Activated naive CD4-positive, alpha-beta T cell treated with anti-CD3 and anti-CD28 coated beads for 36 hours (primary cell): ENCODE measurements at regions not wholly inside any gene's neighbourhood (a gene's known extent, or its start where the extent isn't known, plus 50 kb on each side); places are given as distances from the start of the nearest gene placed in this dataset.

Source experiments
- CTCF ChIA-PET: fragments of 350-600 bp; sonication (Branson Sonifier 250); formaldehyde crosslinking; loops from one replicate; lab custom pipeline; 2021; ENCODE audit warnings: antibody characterized with exemption; lab: Charles Lee
- DNase-seq: peaks from one replicate; pipeline ENCODE4 v3.0.0-alpha.2; 2020
- H3K27ac Mint-ChIP-seq: one replicate; pipeline ENCODE4 v1.8.0; 2021; ENCODE audit warnings: mild to moderate bottlenecking, mixed read lengths
- H3K27me3 Mint-ChIP-seq: one replicate; pipeline ENCODE4 v1.8.0; 2021; ENCODE audit warnings: low read depth, mixed read lengths
- H3K36me3 Mint-ChIP-seq: one replicate; pipeline ENCODE4 v1.8.0; 2021; ENCODE audit warnings: low read depth, mixed read lengths
- H3K4me1 Mint-ChIP-seq: one replicate; pipeline ENCODE4 v1.8.0; 2021; ENCODE audit warnings: low read depth, mixed read lengths
- H3K4me3 Mint-ChIP-seq: one replicate; pipeline ENCODE4 v1.8.0; 2021; ENCODE audit warnings: mild to moderate bottlenecking, moderate library complexity, mixed read lengths
- H3K9me3 Mint-ChIP-seq: one replicate; pipeline ENCODE4 v1.8.0; 2021; ENCODE audit warnings: mixed read lengths
- intact Hi-C: fragments of 100-400 bp; cut with micrococcal nuclease; formaldehyde crosslinking; loops from one replicate; pipeline ENCODE4 v1.15.1; 2023

DNA sequence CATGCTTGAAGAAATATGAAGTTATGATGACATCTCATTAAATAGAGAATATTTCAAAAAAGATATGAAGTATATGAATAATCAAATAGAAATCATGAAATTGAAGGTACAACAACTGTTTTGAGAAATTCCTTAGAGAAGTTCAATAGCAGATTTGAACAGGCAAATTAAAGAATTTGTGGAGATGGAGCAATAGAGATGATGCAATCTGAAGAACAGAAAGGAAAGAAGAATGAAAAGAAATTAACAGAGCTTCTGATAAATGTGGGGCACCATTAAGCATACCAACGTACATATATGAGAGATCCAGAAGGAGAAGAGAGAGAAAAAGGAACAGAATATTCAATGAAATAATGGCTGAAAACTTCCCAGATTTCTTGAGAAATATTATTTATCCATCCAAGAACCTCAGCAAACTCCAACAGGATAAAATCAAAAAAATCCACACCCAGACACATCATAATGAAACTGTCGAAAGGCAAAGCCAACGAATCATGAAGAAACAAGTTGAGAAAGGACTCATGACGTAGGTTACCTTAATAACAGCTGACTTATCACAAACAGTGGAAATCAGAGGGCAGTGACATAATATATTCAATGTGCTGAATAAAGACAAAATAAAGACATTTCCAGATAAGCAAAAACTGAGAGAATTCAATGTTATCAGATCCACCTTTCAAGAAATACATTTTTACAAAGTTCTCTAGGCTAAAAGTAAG lies 297.2 kb upstream of the TARS1 start:
- Mint-ChIP-seq H3K36me3 (no peaks in the 10 kb centered on the region), H3K27me3 (no peaks in the 10 kb centered on the region), H3K27ac (no peak overlapping the region), H3K9me3 (peaks cover 11% of the 10 kb centered on the region), H3K4me3 (no peak overlapping the region), H3K4me1 (no peaks in the 10 kb centered on the region)
- DNase-seq: no peak
- CTCF ChIA-PET: no interaction called here
- intact Hi-C loops: no loop called here

DNA sequence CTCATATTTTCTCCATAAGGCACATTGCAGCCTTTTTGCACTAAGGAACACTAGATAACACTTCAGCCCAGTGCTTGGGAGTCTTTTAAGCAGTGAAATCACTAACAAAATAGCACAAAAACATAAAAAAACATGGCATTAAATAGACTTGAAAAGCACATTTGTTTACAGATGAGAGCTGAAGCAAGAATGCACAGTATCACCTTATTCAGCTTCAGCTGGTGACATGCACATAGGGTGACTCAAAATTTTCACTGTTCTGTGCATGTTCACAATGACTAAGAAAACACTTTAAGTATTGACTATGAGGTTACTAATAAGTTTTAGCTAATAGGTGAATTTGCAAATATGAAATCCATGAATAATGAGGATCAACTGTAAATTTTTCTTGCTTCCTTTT lies 293.9 kb upstream of the TARS1 start:
- H3K4me3 Mint-ChIP-seq: no peak overlapping the region
- intact Hi-C loops: no loop called here
- H3K4me1 Mint-ChIP-seq: no peaks in the 10 kb centered on the region
- CTCF ChIA-PET: no interaction called here
- peaks cover 4% of the 10 kb centered on the region for H3K9me3 Mint-ChIP-seq
- no peak for DNase-seq
- no peaks in the 10 kb centered on the region for H3K36me3 Mint-ChIP-seq
- H3K27me3 Mint-ChIP-seq: no peaks in the 10 kb centered on the region
- H3K27ac Mint-ChIP-seq: no peak overlapping the region

- DNase-seq: no peak
- CTCF ChIA-PET: no interaction called here
- no peaks in the 10 kb centered on the region for H3K27me3 Mint-ChIP-seq
- H3K4me1 Mint-ChIP-seq: no peaks in the 10 kb centered on the region
- intact Hi-C loops: no loop called here
- H3K27ac Mint-ChIP-seq: no peak overlapping the region
- H3K4me3 Mint-ChIP-seq: no peak overlapping the region
- peaks cover 2% of the 10 kb centered on the region for H3K9me3 Mint-ChIP-seq
- no peaks in the 10 kb centered on the region for H3K36me3 Mint-ChIP-seq
Observed at GRCh38 chr5:33148076-33148513, 292.7 kb upstream of the TARS1 start.

GRCh38 chr5:33153372-33153771 lies 287.4 kb upstream of the TARS1 start:
- no peak for DNase-seq
- no peak overlapping the region for H3K4me3 Mint-ChIP-seq
- H3K27ac Mint-ChIP-seq: no peak overlapping the region
- intact Hi-C loops: no loop called here
- CTCF ChIA-PET: no interaction called here
- no peaks in the 10 kb centered on the region for H3K36me3 Mint-ChIP-seq
- H3K4me1 Mint-ChIP-seq: no peaks in the 10 kb centered on the region
- no peaks in the 10 kb centered on the region for H3K27me3 Mint-ChIP-seq
- peaks cover 2% of the 10 kb centered on the region for H3K9me3 Mint-ChIP-seq

DNA sequence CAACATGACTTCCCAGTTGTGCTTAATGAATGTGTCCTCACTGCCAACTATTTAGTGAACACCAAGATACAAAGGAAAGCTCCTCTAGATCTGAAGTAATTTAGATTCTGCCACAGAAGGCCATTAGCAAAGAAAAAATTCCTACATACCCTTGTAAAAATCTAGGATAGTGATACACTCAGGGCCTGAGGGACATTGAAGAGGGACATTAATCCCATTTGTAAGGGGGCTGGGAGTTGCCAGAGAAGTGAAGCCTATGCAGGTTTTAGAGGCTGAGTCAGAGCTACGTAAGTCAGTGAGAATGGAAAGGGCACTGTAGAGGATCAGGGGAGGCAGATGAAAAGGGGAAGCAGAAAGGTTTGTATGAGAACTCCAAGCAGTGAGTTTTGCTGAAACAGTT lies 286.9 kb upstream of the TARS1 start:
- Mint-ChIP-seq H3K4me1 (no peaks in the 10 kb centered on the region), H3K4me3 (no peak overlapping the region), H3K36me3 (no peaks in the 10 kb centered on the region), H3K27me3 (no peaks in the 10 kb centered on the region), H3K9me3 (peaks cover 2% of the 10 kb centered on the region), H3K27ac (no peak overlapping the region)
- intact Hi-C loops: no loop called here
- CTCF ChIA-PET: no interaction called here
- no peak for DNase-seq

DNA sequence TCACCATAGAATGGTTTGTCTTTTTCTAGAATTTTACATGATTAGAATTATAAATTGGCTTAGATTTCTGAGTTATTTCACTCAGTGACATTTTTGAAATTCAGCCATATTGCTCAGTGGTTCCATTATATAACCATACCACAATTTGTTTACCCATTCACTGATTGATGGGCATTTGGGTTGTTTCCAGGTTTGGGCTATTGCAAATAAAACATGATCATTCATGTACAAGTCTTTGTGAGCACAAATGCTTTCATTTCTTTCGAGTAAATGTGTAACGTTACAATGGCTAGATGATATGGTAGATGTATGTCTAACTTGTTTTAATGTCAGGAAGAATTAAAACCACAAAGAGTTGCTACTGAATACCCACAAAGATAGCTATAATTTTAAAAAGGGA lies 279.9 kb upstream of the TARS1 start:
- Mint-ChIP-seq H3K27ac (no peak overlapping the region), H3K4me1 (no peaks in the 10 kb centered on the region), H3K27me3 (no peaks in the 10 kb centered on the region), H3K9me3 (peaks cover 7% of the 10 kb centered on the region), H3K4me3 (no peak overlapping the region), H3K36me3 (no peaks in the 10 kb centered on the region)
- CTCF ChIA-PET: interaction anchor here (0.6 kb wide), 1 partner anchor 221 kb away, joined by 3 read pairs; no protein-coding TSS in a partner anchor
- DNase-seq: no peak
- intact Hi-C loops: no loop called here

- peaks cover 7% of the 10 kb centered on the region for H3K9me3 Mint-ChIP-seq
- intact Hi-C loops: no loop called here
- DNase-seq: no peak
- H3K36me3 Mint-ChIP-seq: no peaks in the 10 kb centered on the region
- CTCF ChIA-PET: interaction anchor here (0.6 kb wide), 2 partner anchors 197 to 220 kb away, joined by 3 read pairs; no protein-coding TSS in a partner anchor
- H3K4me1 Mint-ChIP-seq: no peaks in the 10 kb centered on the region
- no peak overlapping the region for H3K4me3 Mint-ChIP-seq
- H3K27me3 Mint-ChIP-seq: no peaks in the 10 kb centered on the region
- H3K27ac Mint-ChIP-seq: no peak overlapping the region
Observed at GRCh38 chr5:33161421-33161820, 279.3 kb upstream of the TARS1 start.

GRCh38 chr5:33162057-33162456 lies 278.7 kb upstream of the TARS1 start:
- CTCF ChIA-PET: interaction anchor here (0.6 kb wide), 1 partner anchor 198 kb away, joined by 3 read pairs; no protein-coding TSS in a partner anchor
- Mint-ChIP-seq H3K27me3 (no peaks in the 10 kb centered on the region), H3K4me3 (no peak overlapping the region), H3K9me3 (peaks cover 7% of the 10 kb centered on the region), H3K27ac (no peak overlapping the region), H3K4me1 (no peaks in the 10 kb centered on the region), H3K36me3 (no peaks in the 10 kb centered on the region)
- intact Hi-C loops: no loop called here
- no peak for DNase-seq

DNA sequence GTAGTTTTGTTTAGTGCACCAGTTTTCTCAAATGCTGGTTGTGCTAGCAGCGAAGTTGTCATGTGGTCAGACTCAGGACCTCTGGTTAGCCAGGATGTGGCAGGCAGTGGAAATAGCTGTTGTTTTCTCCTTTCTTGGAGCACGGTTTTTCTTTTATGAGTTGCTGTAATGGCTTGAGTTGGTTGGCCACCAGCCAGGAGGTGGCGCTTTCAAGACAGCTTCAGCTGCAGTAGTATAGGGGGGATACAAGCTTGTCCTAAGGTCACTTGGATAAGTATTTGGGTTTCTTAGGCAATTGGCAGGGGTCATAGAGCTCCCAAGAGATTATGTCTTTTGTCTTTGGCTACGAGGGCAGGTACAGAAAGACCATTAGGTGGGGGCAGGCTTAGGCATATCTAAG lies 274.2 kb upstream of the TARS1 start:
- peaks cover 14% of the 10 kb centered on the region for H3K9me3 Mint-ChIP-seq
- H3K27me3 Mint-ChIP-seq: no peaks in the 10 kb centered on the region
- H3K36me3 Mint-ChIP-seq: no peaks in the 10 kb centered on the region
- intact Hi-C loops: loop anchor here (2.0 kb wide), 1 partner anchor 256 kb away; no protein-coding TSS in a partner anchor
- H3K27ac Mint-ChIP-seq: no peak overlapping the region
- no peak for DNase-seq
- CTCF ChIA-PET: no interaction called here
- no peak overlapping the region for H3K4me3 Mint-ChIP-seq
- no peaks in the 10 kb centered on the region for H3K4me1 Mint-ChIP-seq

GRCh38 chr5:33166948-33167347 lies 273.8 kb upstream of the TARS1 start:
- H3K27ac Mint-ChIP-seq: no peak overlapping the region
- DNase-seq: no peak
- CTCF ChIA-PET: no interaction called here
- intact Hi-C loops: loop anchor here (2.0 kb wide), 1 partner anchor 256 kb away; no protein-coding TSS in a partner anchor
- H3K4me1 Mint-ChIP-seq: no peaks in the 10 kb centered on the region
- H3K9me3 Mint-ChIP-seq: peaks cover 15% of the 10 kb centered on the region
- H3K4me3 Mint-ChIP-seq: no peak overlapping the region
- H3K36me3 Mint-ChIP-seq: no peaks in the 10 kb centered on the region
- H3K27me3 Mint-ChIP-seq: no peaks in the 10 kb centered on the region

DNA sequence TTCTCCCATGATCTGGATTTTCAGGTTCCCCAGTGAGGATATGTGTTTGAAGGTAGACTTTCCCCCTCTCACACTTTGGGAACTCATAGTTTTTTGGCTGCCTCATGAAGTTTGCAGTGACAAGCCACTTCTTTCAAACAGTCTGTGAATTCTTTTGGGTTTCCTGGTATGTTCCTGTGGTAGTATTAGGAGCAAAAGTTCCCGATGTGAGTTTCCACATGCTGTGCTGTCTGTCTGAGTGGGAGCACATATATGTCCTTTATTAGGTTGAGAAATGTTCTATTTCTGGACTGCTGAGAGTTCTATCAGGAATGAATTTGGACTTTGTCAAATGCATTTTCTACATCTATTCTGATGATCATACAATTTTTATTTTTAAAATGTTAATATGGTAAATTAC lies 273.2 kb upstream of the TARS1 start:
- H3K4me3 Mint-ChIP-seq: no peak overlapping the region
- H3K36me3 Mint-ChIP-seq: no peaks in the 10 kb centered on the region
- no peak overlapping the region for H3K27ac Mint-ChIP-seq
- intact Hi-C loops: loop anchor here (2.0 kb wide), 1 partner anchor 255 kb away; no protein-coding TSS in a partner anchor
- no peaks in the 10 kb centered on the region for H3K4me1 Mint-ChIP-seq
- no peaks in the 10 kb centered on the region for H3K27me3 Mint-ChIP-seq
- CTCF ChIA-PET: no interaction called here
- H3K9me3 Mint-ChIP-seq: peaks cover 12% of the 10 kb centered on the region
- DNase-seq: no peak

- intact Hi-C loops: no loop called here
- CTCF ChIA-PET: no interaction called here
- H3K4me3 Mint-ChIP-seq: no peak overlapping the region
- no peak overlapping the region for H3K27ac Mint-ChIP-seq
- no peaks in the 10 kb centered on the region for H3K27me3 Mint-ChIP-seq
- no peaks in the 10 kb centered on the region for H3K36me3 Mint-ChIP-seq
- peaks cover 12% of the 10 kb centered on the region for H3K9me3 Mint-ChIP-seq
- no peaks in the 10 kb centered on the region for H3K4me1 Mint-ChIP-seq
- DNase-seq: no peak
Observed at GRCh38 chr5:33170411-33170810, 270.4 kb upstream of the TARS1 start.

DNA sequence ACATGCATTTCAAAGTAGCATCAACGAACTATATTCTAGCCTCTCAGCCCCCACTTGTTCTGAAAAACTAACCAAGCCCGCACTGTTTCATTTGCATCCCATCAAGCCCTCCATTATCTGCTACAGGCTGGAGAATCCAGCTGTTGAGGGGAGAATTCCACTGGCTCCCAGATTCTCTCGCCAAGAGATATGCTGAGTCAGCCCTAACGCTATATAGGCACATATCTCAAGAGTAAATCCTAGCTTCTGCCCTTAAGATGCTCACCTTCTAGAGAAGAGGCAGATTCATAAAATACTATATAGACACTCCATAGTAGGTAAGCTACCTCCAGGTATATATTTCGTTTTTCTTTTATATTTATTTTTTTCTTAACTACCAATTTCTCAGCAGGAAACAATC lies 266.4 kb upstream of the TARS1 start:
- DNase-seq: no peak
- no peaks in the 10 kb centered on the region for H3K4me1 Mint-ChIP-seq
- no peak overlapping the region for H3K4me3 Mint-ChIP-seq
- H3K9me3 Mint-ChIP-seq: peaks cover 16% of the 10 kb centered on the region
- intact Hi-C loops: no loop called here
- CTCF ChIA-PET: no interaction called here
- H3K27ac Mint-ChIP-seq: no peak overlapping the region
- H3K36me3 Mint-ChIP-seq: no peaks in the 10 kb centered on the region
- H3K27me3 Mint-ChIP-seq: no peaks in the 10 kb centered on the region
